Activated B cell treated with CpG ODN at 0.5 μM for 24 hours (primary cell): ENCODE measurements at regions not wholly inside any gene's neighbourhood (a gene's known extent, or its start where the extent isn't known, plus 50 kb on each side); places are given as distances from the start of the nearest gene placed in this dataset.

Experiments
- ATAC-seq: fragments of 200-7000 bp; cut with Tn5 transposase; one replicate; pipeline ENCODE4 v1.10.0; 2021; ENCODE audit warnings: low read depth, mild to moderate bottlenecking, moderate library complexity
- CTCF ChIA-PET: fragments of 350-600 bp; sonication (Branson Sonifier 250); formaldehyde crosslinking; loops from one replicate; lab custom pipeline; 2021; ENCODE audit warnings: antibody characterized with exemption; lab: Charles Lee
- POLR2A ChIA-PET: fragments of 350-600 bp; sonication (Branson Sonifier 250); formaldehyde crosslinking; loops from one replicate; lab custom pipeline; 2021; ENCODE audit warnings: antibody characterized with exemption; lab: Charles Lee
- DNase-seq: peaks from one replicate; pipeline ENCODE4 v3.0.0; 2022
- H3K27ac Mint-ChIP-seq: one replicate; pipeline ENCODE4 v1.8.0; 2020; ENCODE audit warnings: mixed read lengths
- H3K27me3 Mint-ChIP-seq: one replicate; pipeline ENCODE4 v1.8.0; 2021; ENCODE audit warnings: mixed read lengths
- H3K36me3 Mint-ChIP-seq: one replicate; pipeline ENCODE4 v1.8.0; 2021; ENCODE audit warnings: low read depth, mixed read lengths
- H3K4me1 Mint-ChIP-seq: one replicate; pipeline ENCODE4 v1.8.0; 2021; ENCODE audit warnings: mixed read lengths
- H3K4me3 Mint-ChIP-seq: one replicate; pipeline ENCODE4 v1.8.0; 2020; ENCODE audit warnings: mild to moderate bottlenecking, mixed read lengths
- H3K9me3 Mint-ChIP-seq: one replicate; pipeline ENCODE4 v1.8.0; 2020; ENCODE audit warnings: mixed read lengths
- CTCF ChIP-seq: fragments of 200-600 bp; IDR thresholded peaks from one replicate; pipeline ENCODE4 v1.8.0; 2022; ENCODE audit warnings: antibody characterized with exemption, mild to moderate bottlenecking
- intact Hi-C: fragments of 100-400 bp; cut with micrococcal nuclease; formaldehyde crosslinking; loops from one replicate; pipeline ENCODE4 v1.15.1; 2024

GRCh38 chr6:102895683-102896082 lies 1502.2 kb downstream of the GRIK2 start:
- no peak overlapping the region for H3K4me3 Mint-ChIP-seq
- POLR2A ChIA-PET = no interaction called here
- no peaks in the 10 kb centered on the region for H3K36me3 Mint-ChIP-seq

GRCh38 chr6:102885165-102885564 lies 1491.7 kb downstream of the GRIK2 start:
- Mint-ChIP-seq H3K27ac (no peak overlapping the region), H3K27me3 (no peaks in the 10 kb centered on the region), H3K9me3 (no peaks in the 10 kb centered on the region), H3K4me3 (no peak overlapping the region), H3K4me1 (no peaks in the 10 kb centered on the region), H3K36me3 (no peaks in the 10 kb centered on the region)
- ATAC-seq (no peak), DNase-seq (no peak)
- TF ChIP-seq CTCF = no peak
- intact Hi-C loops = no loop called here
- ChIA-PET POLR2A (no interaction called here), CTCF (no interaction called here)

More at GRCh38 chr6:102895683-102896082, 1502.2 kb downstream of the GRIK2 start:
- no peaks in the 10 kb centered on the region for H3K4me1 Mint-ChIP-seq
- no peak overlapping the region for H3K27ac Mint-ChIP-seq
- H3K27me3 Mint-ChIP-seq = no peaks in the 10 kb centered on the region
- ATAC-seq = no peak
- TF ChIP-seq CTCF = no peak
- CTCF ChIA-PET = no interaction called here
- no peak for DNase-seq
- H3K9me3 Mint-ChIP-seq = peaks cover 5% of the 10 kb centered on the region
- intact Hi-C loops = no loop called here

DNA sequence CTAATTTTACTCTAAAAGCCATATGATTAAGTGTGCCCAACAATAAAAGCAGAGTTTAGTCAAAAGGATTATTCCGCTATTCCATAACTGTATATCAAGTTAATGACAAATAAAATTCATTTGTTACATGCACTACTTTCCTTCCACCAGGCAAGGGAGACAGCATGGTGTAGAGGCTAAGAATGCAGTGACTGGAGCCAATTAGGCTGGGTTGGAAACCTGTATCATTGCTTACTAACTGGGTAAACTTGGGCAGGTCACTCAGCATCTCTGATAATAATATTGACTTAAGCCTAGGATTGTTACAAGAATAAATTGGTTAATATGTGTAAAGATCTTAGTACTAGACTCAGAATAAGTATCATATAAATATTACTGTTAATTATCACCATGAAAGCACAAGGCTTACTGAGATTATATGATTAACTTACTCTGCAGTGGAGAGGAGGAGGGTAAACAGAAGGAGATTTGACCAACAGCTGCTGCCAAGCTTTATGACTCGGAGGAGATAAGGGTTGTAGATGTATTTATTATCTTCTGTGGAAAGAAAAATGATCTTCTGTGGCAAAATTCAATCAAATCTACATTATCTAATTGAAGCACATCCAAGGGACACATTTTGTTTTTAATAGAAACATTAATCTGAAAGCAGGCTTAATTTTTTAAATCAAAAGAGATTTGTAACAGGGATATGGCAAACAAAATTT lies 1459.9 kb downstream of the GRIK2 start:
- ChIA-PET POLR2A (no interaction called here), CTCF (no interaction called here)
- TF ChIP-seq CTCF = no peak
- intact Hi-C loops = no loop called here
- Mint-ChIP-seq H3K36me3 (no peaks in the 10 kb centered on the region), H3K9me3 (no peaks in the 10 kb centered on the region), H3K27ac (no peak overlapping the region), H3K4me1 (peaks cover 2% of the 10 kb centered on the region), H3K4me3 (no peak overlapping the region), H3K27me3 (no peaks in the 10 kb centered on the region)
- ATAC-seq (no peak), DNase-seq (no peak)

GRCh38 chr6:102848796-102849195 lies 1455.3 kb downstream of the GRIK2 start:
- intact Hi-C loops = no loop called here
- peaks cover 2% of the 10 kb centered on the region for H3K4me1 Mint-ChIP-seq
- POLR2A ChIA-PET = no interaction called here
- no peak for TF ChIP-seq CTCF
- H3K27ac Mint-ChIP-seq = no peak overlapping the region
- CTCF ChIA-PET = no interaction called here
- no peak for DNase-seq
- H3K27me3 Mint-ChIP-seq = no peaks in the 10 kb centered on the region
- H3K36me3 Mint-ChIP-seq = no peaks in the 10 kb centered on the region
- H3K4me3 Mint-ChIP-seq = no peak overlapping the region
- no peaks in the 10 kb centered on the region for H3K9me3 Mint-ChIP-seq
- ATAC-seq = no peak

DNA sequence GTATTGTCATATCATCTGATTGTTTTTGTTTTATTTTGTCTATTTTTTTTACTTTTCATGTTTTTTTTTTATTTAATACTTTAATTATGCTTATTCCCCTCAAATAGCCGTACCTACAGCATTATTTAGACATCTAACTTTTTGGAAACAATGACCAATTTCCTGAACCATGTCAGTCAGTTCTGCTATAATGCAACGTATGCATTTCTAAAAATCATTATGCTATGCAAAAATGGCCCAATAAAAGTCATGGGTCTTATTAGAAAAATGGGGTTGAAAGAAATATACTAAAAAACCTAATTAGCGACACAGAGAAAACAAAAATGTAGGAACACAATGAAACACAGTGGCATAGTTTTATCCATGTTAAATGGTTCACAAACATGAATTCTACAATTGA lies 1454.7 kb downstream of the GRIK2 start:
- Mint-ChIP-seq H3K9me3 (no peaks in the 10 kb centered on the region), H3K4me1 (peaks cover 2% of the 10 kb centered on the region), H3K4me3 (no peak overlapping the region), H3K36me3 (no peaks in the 10 kb centered on the region), H3K27ac (no peak overlapping the region), H3K27me3 (no peaks in the 10 kb centered on the region)
- DNase-seq = no peak
- ATAC-seq = no peak
- intact Hi-C loops = no loop called here
- CTCF ChIA-PET = no interaction called here
- TF ChIP-seq CTCF = no peak
- POLR2A ChIA-PET = no interaction called here
